HG03442 (cell line): ENCODE measurements at regions not wholly inside any gene's neighbourhood (a gene's known extent, or its start where the extent isn't known, plus 50 kb on each side); places are given as distances from the start of the nearest gene placed in this dataset.
A peak's percentile ranks its signal among the peaks of the same experiment; 100 is the strongest.

Experiments
- ATAC-seq: cut with Tn5 transposase; IDR thresholded peaks from one replicate; pipeline ENCODE4 v1.9.1; 2021; ENCODE audit warnings: mild to moderate bottlenecking, moderate library complexity; ENCODE audit not compliant: unreplicated experiment

DNA sequence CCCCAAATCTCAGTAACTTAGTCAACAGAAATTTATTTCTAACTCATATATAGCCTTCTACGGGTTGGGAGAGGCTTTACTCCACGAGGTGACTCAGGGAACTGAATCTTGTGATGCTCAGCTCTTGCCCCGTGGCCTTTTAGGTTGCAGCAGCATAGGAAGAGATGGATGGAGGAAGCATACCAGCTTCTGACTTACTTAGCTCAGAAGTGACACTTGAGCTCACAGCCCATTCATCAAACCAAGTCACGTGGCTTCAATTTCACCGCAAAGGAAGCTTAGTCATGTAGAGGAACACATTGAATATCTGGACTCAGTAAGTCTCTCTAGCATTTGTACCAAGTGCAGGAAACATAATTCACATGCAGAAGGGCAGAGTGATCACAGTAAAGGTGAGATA is 124.1 kb upstream of the KCNN2 start:
- ATAC-seq, result no peak

DNA sequence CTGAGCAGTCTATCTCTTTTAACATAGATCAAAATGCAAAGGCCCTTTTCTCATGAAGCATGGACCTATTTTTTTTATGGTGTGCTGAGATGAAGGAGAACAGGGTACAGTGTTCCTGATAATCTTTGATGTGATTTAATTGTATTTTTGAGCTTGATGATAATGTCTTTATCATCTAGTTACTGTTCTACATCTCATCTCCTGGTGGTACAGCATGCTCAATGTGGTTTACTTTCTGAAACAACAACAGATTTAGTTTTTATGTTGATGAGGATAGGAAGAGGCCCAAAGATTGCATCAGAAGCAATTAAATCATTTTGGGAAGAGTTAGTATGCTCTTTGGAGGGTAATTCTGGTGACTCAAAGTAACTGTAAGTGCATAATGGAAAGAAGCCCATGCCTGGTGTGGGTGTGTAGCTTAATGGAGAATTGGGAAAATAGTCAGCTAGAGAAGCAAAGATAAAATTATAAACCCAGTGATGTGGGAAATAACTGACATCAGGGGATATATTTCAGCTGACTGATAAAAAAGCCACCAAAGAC is 123.0 kb upstream of the KCNN2 start:
- ATAC-seq, result no peak

DNA sequence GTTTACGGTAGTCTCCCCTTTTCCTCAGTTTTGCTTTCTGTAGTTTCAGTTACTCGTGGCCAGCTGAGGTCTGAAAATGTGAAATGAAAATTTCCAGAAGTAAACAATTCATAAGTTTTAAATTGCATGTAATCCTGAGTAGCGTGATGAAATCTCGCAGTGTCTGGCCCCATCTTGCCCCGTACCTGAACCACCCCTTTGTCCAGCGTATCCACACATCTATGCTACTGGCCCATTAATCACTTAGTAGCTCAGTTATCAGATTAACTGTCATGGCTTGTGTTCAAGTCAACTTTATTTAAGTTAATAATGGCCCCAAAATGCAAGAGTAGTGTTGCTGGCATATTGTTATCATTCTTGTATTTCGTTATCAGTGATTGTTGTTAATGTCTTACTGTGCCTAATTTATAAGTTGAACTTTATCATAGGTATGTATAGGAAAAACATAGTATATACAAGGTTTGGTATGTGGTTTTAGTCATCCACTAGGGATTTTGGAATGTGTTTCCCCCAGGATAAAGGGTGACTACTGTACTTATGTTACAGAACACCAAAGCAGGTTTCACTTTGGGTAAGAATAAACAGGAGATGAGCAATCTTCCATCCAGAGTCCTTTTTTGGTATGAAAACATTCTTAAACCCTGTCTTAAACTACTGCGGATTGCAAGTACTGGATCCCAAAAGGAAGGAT is 118.4 kb upstream of the KCNN2 start:
- ATAC-seq, result no peak

DNA sequence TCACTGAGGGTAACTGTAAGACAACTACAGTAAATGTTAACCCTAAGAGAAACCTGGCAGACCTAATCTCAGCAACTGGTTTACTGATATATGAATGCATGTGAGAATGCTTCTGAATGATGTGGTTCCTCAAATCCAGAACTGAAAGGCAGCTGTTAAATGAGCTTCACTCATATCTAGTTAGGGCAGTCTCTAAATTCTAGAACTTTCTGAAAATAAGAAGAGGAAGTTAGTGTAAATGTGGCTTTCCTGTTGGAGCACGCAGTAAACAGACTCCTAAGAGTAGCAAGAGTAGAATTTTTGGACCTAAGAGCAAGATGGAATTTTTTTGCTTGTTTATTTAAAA is 117.9 kb upstream of the KCNN2 start:
- ATAC-seq, result no peak

DNA sequence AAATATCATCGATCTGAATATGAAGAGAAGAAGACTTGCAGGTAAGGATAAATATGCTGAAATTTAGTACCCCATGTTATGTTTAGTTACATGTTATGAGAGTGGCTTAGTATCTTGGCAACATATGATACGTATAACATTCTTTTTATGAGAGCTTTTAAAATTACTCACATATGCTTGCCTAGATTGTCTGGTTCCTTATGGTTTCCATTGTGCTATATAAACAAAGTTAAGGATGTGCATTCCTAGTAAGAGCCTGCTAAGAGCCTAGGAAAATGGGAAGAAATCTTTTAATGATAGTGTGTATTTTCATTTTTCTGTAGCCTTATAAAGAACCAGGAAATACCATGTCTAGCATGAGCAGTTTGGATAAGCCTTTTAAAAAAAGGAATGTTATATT is 112.0 kb upstream of the KCNN2 start:
- ATAC-seq, result no peak

DNA sequence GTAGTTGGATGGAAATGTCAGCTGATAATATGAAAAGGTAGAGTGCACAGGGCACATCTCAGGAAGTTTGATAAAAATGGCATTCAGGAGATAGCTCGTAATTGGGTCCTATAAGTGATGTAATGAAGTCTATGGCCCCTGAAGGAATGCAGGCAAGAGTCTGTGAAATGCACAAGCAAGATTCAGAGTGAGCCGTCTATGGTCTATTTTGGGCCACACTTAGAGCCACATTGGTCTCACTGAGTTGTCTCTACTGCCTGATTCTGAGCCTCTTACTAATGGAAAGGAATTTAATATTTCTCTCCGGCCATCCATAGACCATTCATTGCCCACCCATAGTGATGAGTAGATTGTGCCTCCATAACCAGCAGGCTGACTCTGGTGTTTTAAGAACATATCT is 111.3 kb upstream of the KCNN2 start:
- no peak for ATAC-seq

DNA sequence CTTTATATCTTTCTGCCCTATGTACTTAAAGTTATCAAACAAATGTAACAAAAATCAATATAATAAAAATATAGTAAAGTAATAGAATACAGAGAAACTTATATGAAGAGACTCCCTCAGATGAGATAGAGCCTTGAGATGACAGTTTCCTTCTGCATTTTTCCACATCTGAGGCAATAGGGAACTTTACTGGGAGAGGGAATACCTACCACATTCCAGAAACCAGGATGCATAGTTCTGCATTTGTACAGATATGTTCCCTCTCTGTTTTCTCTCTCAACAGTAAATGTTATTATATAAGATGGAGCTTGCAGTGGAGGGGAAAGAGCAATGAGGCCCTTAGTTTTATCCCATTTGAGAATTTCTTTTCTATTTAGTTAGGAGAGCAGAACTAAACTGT is 109.6 kb upstream of the KCNN2 start:
- ATAC-seq, result no peak

DNA sequence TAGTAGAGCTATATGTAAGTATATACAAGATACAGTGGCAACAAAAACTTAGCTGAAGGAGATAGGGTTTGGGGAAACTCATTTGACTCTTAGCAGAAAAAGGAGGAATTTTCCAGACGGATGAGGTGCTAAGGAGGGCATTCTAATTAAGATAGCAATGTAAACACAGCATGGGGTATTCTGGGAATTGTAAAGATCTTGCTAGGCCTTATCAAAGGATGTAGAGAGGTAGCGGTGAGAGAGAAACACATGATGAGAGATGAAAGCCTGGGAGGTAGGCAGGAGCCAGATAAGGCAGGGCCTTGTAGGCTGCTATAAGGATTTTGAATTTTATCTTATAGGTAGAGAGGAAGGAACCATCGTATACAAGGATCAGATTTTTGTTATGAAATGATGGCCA is 106.6 kb upstream of the KCNN2 start:
- no peak for ATAC-seq

DNA sequence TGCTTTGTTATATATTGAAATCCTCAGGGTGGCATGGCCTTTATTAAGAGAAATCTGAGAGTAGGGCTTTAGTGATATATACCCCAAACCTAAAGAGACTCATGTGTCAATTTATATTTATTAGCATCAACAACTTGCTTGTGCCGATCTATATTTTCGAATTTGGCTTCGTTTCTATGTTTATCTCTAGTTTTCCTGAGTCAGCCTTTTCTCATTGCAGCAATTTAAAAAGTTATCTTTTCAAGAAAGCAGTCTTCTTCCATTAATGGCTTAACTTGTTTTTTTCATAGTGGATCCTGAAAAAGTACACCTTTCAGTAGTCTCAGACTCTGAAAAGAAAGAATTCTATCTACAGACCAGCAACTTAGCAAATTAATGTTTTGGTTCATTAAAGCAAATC is 99.9 kb upstream of the KCNN2 start:
- ATAC-seq, result no peak

DNA sequence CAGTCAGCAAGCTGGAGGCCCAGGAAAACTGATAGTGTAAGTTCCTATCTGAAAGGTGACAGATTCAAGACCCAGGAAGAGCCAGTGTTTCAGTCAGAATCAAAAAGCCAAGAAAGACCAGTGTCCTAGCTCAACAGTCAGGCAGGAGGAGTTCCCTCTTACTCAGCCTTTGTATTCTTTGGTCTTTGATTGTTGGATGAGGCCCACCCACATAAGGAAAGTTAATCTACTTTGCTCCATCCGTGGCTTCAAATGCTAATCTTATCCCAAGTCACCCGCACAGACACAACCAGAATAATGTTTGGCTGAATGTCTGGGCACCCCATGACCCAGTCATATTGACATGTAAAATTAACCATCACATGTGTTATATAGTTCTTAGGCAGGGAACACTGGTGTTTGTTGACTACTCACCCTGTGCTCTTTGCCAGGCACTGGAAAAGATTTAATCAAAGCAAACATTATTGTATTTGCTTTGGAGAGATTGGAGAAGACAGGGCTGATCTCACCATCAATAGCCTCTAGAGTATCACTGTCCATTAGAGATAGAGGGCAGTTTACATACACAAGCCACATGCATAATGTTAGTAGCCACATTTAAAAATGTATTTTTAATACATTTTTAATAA is 96.3 kb upstream of the KCNN2 start:
- ATAC-seq, result no peak

DNA sequence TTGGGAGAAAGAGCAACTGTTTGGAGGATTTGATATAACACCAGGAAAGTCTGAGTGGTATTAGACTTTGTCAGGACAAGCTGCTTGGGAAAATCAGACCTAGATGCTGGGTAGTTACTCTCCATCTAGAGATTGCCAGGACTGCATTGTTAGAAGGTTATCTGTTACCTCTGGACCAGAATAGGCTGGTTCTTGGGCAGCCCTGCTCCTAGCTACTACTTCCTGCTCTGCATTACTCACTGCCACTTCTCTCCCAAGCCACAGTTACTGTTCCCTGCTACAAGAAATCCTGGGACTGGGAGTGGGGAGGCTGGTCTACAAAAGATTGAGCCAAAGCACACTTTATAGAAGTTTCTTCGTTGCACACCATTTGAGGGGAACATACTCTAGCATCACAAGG is 95.5 kb upstream of the KCNN2 start:
- ATAC-seq, result no peak

DNA sequence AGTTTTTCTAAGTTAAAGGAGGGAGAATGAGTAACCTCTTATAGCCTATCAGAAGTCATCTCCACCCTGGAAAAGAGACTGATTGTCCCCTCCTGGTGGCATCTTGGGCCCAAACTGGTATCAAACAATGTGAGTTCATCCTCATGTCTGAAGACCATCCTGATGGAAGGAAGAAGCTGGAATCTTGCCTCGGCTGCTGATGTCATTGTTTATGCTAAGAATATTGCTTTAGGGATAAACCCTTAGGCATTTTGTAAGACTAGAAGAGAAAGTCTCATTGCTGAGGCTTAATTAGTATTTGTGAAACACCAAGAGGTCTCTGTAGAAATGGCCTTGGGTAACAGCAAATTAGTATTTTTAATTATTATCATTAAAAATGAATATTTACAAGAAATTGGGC is 65.7 kb upstream of the KCNN2 start:
- ATAC-seq, result no peak

DNA sequence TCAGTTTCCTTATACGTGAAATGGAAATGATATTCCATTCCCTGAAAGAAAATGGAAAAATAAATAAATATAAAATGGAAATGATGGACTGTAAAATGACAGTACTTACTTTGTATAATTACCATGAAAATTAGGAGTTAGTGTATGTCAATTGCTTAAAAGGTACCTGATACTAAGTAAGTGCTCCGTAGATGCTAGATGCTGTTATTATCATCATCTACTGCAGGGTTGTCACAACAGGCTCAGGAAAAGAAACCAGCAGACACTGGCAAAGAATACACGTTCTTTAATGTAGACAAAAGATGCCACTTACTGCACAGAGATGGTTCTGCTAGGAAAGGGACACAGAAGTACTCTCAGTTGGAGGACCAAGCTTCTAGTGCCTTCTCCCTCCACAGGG is 64.0 kb upstream of the KCNN2 start:
- ATAC-seq, result no peak

DNA sequence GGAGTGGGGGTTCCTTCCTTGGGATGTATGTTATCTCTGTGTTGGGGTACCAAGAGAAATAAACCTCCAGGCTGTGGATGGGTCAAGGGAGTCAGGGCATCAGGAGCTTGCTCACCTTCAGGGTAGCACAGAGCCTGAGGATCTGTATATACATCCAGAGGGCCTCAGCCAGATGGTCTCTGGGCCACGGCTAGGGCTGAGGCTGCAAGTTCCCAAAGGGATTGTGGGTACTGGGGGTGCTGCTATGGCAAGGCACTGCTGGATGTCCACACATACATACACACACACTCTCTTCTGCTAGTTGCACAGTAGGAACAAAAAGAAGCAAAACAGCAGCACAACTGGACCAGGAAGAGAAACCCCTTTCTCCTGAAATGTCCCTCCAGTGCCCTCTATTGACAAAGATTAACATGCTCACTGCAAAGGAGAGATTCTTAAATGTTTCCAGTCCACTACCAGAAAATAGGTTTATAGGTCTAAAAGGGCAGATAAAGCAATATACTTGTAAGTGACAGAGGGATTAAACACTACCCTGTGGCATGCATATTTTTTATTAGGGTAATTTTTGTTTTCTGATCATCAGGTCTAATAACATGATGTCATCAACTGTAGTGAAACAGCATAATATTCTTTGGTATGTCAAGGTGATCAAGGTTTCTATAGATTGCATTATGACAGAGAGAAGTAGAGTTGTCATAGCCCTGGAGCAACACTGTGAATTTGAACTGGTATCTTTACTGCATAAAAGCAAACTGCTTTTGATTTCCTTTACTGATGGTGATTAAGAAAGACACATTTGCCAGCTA is 56.3 kb upstream of the KCNN2 start:
- peak; percentile 55 for ATAC-seq

DNA sequence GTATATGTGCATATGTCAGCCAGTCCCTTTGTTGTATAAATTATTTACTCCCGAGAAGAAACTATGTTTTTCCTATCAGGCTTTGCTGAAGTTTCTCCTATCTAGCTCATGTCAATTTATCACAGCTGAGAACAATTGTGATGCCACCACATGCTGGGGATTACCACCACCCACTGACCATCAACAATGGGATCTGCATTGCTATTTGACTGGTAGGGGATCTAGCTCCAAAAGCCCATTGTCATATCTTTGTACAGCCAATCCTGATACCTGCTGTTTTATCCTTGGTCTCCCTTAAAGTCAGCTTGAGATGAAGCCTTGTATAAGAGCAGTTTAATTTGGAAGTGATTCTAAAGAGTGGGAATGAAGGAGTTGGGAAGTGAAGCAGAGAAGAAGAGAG is 53.9 kb upstream of the KCNN2 start:
- ATAC-seq, result no peak

DNA sequence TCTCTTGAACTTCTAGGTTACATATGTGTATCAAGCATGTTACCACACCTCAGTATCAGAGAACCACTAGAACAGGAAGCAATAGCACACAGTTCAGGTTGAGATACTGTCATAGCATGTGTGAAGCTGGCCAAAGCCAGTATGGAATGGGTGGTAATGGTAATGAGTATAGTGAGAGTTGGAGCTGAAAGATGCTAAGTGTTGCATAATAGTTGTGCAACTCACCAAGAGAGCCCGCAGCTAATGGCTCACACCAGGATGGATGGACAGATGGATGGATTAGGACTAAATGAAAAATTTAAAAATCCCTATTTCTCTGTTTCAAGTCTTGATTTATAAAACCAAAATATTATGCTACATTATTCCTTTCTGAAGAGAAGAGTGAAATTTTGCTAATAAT is 53.4 kb upstream of the KCNN2 start:
- no peak for ATAC-seq

DNA sequence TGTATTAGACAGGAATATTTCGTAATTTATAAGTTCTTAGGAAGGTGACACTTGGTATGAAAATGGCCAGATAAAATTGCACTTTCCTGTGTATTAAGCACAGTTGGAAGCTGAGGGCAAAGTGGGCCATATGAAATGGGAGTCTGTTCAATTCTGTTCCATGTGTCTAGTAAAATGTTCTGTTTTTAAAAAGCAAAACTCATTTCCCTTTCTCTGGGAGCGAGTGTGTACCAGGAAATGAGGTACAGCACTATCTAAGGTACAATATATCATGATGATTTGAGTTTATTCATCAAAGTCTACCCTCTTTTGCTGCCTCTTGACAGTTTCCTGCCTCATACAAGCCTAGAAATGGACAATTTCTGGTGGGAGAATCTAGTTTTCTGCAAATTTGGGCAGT is 51.2 kb upstream of the KCNN2 start:
- ATAC-seq, result no peak

DNA sequence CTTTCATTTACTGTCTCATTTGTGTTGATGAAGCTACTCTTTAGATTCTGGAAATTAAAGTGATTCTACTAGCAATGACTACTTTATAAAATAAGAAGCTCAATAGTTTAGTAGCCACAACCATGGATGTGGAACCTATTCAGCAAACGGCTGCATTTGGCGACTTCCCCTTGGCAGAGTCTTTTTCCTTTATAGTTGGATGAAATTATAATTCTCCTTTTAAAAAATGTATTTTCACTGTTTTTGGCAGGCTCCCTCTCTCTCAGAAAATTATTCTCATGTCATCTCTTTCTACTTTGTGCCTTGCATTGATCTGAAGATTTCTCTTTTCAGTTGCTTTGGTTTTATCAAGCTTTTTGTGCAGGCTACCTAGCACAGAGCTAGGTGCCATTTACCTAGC is 50.6 kb upstream of the KCNN2 start:
- ATAC-seq, result no peak

DNA sequence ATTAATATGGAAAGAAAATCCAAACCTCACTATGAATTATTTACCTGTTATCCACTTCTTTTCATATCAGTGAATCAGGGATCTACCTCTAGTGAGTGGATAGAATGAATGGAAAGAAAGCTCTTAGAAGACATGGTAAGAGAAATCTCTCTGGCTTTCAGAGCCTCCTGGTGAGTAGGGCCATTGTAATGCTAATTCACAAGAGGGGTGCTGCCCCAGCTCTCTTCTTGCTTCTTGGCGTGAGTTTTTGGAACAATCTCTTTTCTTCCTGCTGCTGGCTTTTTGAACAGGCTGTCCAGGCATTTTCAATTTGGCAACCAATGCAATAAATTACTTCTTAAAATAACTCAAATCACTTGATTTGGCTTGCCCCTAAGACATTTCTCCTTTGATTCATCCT is 49.9 kb upstream of the KCNN2 start:
- no peak for ATAC-seq
